H1 (cell line): ENCODE measurements at regions not wholly inside any gene's neighbourhood (a gene's known extent, or its start where the extent isn't known, plus 50 kb on each side); places are given as distances from the start of the nearest gene placed in this dataset.

Experiments used
- CTCF ChIA-PET: fragments of 300-600 bp; sonication (Branson Sonifier 250); formaldehyde crosslinking; loops from one replicate; lab custom pipeline; 2021; ENCODE audit not compliant: partially characterized antibody; lab: Charles Lee
- POLR2A ChIA-PET: fragments of 300-600 bp; sonication (Branson Sonifier 250); formaldehyde crosslinking; loops from one replicate; lab custom pipeline; 2021; ENCODE audit warnings: inconsistent platforms; ENCODE audit not compliant: partially characterized antibody; lab: Charles Lee
- DNase-seq, 2 experiments: peaks; one replicate each; pipeline versions ENCODE4 v3.0.0 to v3.0.0-alpha.2; 2010 to 2022; ENCODE audit warnings: low spot score in 2 of 2, low read depth in 1 of 2, mixed read lengths in 1 of 2
- FAIRE-seq: peaks from 2 replicates; lab custom pipeline; 2011; peaks lifted over from hg19 to GRCh38; lab: Jason Lieb, UNC
- H2AFZ ChIP-seq: 2 replicates; pipeline ENCODE4 v1.8.1; 2012; ENCODE audit warnings: low read length, inconsistent platforms
- H2AK5ac ChIP-seq: 2 replicates; pipeline ENCODE4 v1.6.1; 2013; ENCODE audit warnings: low read depth, low read length
- H2BK120ac ChIP-seq: replicated peaks from 2 replicates; pipeline ENCODE3; 2013; ENCODE audit warnings: low read depth, low read length, inconsistent platforms
- H2BK12ac ChIP-seq: 2 replicates; pipeline ENCODE4 v1.6.1; 2013; ENCODE audit warnings: low read depth, low read length
- H2BK15ac ChIP-seq: 2 replicates; pipeline ENCODE4 v1.6.1; 2013; ENCODE audit warnings: low read length
- H2BK20ac ChIP-seq: 2 replicates; pipeline ENCODE4 v1.6.1; 2013; ENCODE audit warnings: low read length
- H2BK5ac ChIP-seq: 2 replicates; pipeline ENCODE4 v1.6.1; 2013; ENCODE audit warnings: low read depth, low read length
- H3K14ac ChIP-seq: 2 replicates; pipeline ENCODE4 v1.6.1; 2013; ENCODE audit warnings: inconsistent platforms; ENCODE audit not compliant: insufficient read length
- H3K18ac ChIP-seq: 2 replicates; pipeline ENCODE4 v1.6.1; 2013; ENCODE audit warnings: low read length; ENCODE audit errors: extremely low read depth
- H3K23ac ChIP-seq: 2 replicates; pipeline ENCODE4 v1.6.1; 2013; ENCODE audit warnings: inconsistent platforms; ENCODE audit not compliant: insufficient read length
- H3K23me2 ChIP-seq: 2 replicates; pipeline ENCODE4 v1.6.1; 2013; ENCODE audit warnings: low read depth, low read length
- H3K27ac ChIP-seq: 2 replicates; pipeline ENCODE4 v1.6.1; 2011; ENCODE audit warnings: low read depth, low read length, inconsistent platforms
- H3K27me3 ChIP-seq, 4 experiments: replicated peaks in 1 of 4; 1 replicate in 1 of 4; 2 replicates in 3 of 4; pipeline versions ENCODE4 v1.6.1 to v1.8.1; 2011 to 2013; ENCODE audit warnings: low read length in 3 of 4, mild to moderate bottlenecking in 3 of 4, inconsistent platforms in 2 of 4, mixed read lengths in 2 of 4, moderate library complexity in 1 of 4; ENCODE audit not compliant: control insufficient read depth in 3 of 4, insufficient read depth in 3 of 4; ENCODE audit errors: extremely low read depth in 1 of 4
- H3K36me3 ChIP-seq, 4 experiments: 2 replicates each; pipeline versions ENCODE4 v1.6.1 to v1.8.1; 2011 to 2013; ENCODE audit warnings: mild to moderate bottlenecking in 4 of 4, low read length in 3 of 4, moderate library complexity in 2 of 4, control low read depth in 1 of 4, inconsistent platforms in 1 of 4; ENCODE audit not compliant: insufficient read depth in 4 of 4, control insufficient read depth in 2 of 4
- H3K4ac ChIP-seq: replicated peaks from 2 replicates; pipeline ENCODE3; 2013; ENCODE audit warnings: low read length, low read depth, mixed read lengths, inconsistent platforms; ENCODE audit not compliant: insufficient read length
- H3K4me1 ChIP-seq, 4 experiments: replicated peaks in 1 of 4; 1 replicate in 1 of 4; 2 replicates in 3 of 4; pipeline versions ENCODE4 v1.6.1 to v1.8.1; 2011 to 2013; ENCODE audit warnings: low read length in 3 of 4, inconsistent platforms in 2 of 4, mixed read lengths in 1 of 4; ENCODE audit not compliant: insufficient read depth in 4 of 4, control insufficient read depth in 3 of 4
- H3K4me2 ChIP-seq, 2 experiments: 2 replicates each; pipeline versions ENCODE4 v1.6.1 to v1.8.1; 2011 to 2013; ENCODE audit warnings: low read depth in 2 of 2, low read length in 2 of 2, control low read depth in 1 of 2, inconsistent platforms in 1 of 2, mild to moderate bottlenecking in 1 of 2; ENCODE audit not compliant: insufficient read depth in 1 of 2
- H3K4me3 ChIP-seq, 4 experiments: fragments of 200-600, 300-600 bp in 1 of 4; sonication (generic), shearing (Covaris generic), sonication (Bioruptor Twin) in 1 of 4; 2 replicates each; pipeline versions ENCODE4 v1.5.1 to v1.8.1; 2011 to 2016; ENCODE audit warnings: low read length in 4 of 4, low read depth in 3 of 4, control low read depth in 2 of 4, inconsistent platforms in 2 of 4, mild to moderate bottlenecking in 2 of 4, mixed read lengths in 1 of 4, moderate library complexity in 1 of 4; ENCODE audit not compliant: insufficient read depth in 2 of 4; ENCODE audit errors: extremely low read depth in 1 of 4
- H3K56ac ChIP-seq: replicated peaks from 2 replicates; pipeline ENCODE3; 2013; ENCODE audit warnings: low read depth, mild to moderate bottlenecking, mixed read lengths, low read length, inconsistent platforms; ENCODE audit not compliant: insufficient read length
- H3K79me1 ChIP-seq: 2 replicates; pipeline ENCODE4 v1.6.1; 2013; ENCODE audit warnings: low read depth, low read length, control low read depth
- H3K79me2 ChIP-seq, 2 experiments: 2 replicates each; pipeline versions ENCODE4 v1.6.1 to v1.8.1; 2012 to 2013; ENCODE audit warnings: low read length in 2 of 2, mild to moderate bottlenecking in 2 of 2, inconsistent platforms in 1 of 2; ENCODE audit not compliant: insufficient read depth in 2 of 2, control insufficient read depth in 1 of 2
- H3K9ac ChIP-seq, 4 experiments: replicated peaks in 1 of 4; 1 replicate in 1 of 4; 2 replicates in 3 of 4; pipeline versions ENCODE4 v1.6.1 to v1.8.1; 2011 to 2013; ENCODE audit warnings: low read depth in 3 of 4, low read length in 3 of 4, control low read depth in 2 of 4, mild to moderate bottlenecking in 2 of 4, moderate library complexity in 2 of 4, inconsistent platforms in 1 of 4; ENCODE audit errors: extremely low read depth in 1 of 4
- H3K9me3 ChIP-seq, 2 experiments: 2 replicates each; pipeline versions ENCODE4 v1.6.1 to v1.8.1; 2012 to 2013; ENCODE audit warnings: mild to moderate bottlenecking in 2 of 2, moderate library complexity in 2 of 2, control low read depth in 1 of 2, inconsistent platforms in 1 of 2, low read depth in 1 of 2, low read length in 1 of 2, mixed read lengths in 1 of 2; ENCODE audit not compliant: insufficient read depth in 2 of 2
- H4K20me1 ChIP-seq, 2 experiments: replicated peaks in 1 of 2; 2 replicates each; pipeline versions ENCODE3 to v1.8.1; 2011 to 2013; ENCODE audit warnings: inconsistent platforms in 2 of 2, low read length in 2 of 2, mild to moderate bottlenecking in 1 of 2; ENCODE audit not compliant: insufficient read depth in 2 of 2, control insufficient read depth in 1 of 2
- H4K5ac ChIP-seq: 2 replicates; pipeline ENCODE4 v1.6.1; 2013; ENCODE audit warnings: low read length, low read depth, mixed read lengths, inconsistent platforms; ENCODE audit not compliant: insufficient read length
- H4K8ac ChIP-seq: 2 replicates; pipeline ENCODE4 v1.8.0; 2013; ENCODE audit warnings: mild to moderate bottlenecking, moderate library complexity, low read length, inconsistent platforms; ENCODE audit not compliant: insufficient read depth; ENCODE audit errors: extremely low read depth
- H4K91ac ChIP-seq: replicated peaks from 2 replicates; pipeline ENCODE3; 2013; ENCODE audit warnings: low read length, mixed read lengths, inconsistent platforms; ENCODE audit not compliant: insufficient read length
- KDM4A ChIP-seq: IDR thresholded peaks from one replicate; pipeline ENCODE4 v1.7.1; 2012; ENCODE audit warnings: low read depth, mild to moderate bottlenecking, moderate library complexity, low read length, inconsistent platforms; ENCODE audit not compliant: severe bottlenecking
- NANOG ChIP-seq: IDR thresholded peaks from 2 replicates; pipeline ENCODE4 v1.6.1; 2011; ENCODE audit warnings: low read length, low read depth, mild to moderate bottlenecking, inconsistent platforms; ENCODE audit not compliant: insufficient read depth, poor library complexity, severe bottlenecking
- RFX5 ChIP-seq: IDR thresholded peaks from 2 replicates; pipeline ENCODE4 v1.6.1; 2011; ENCODE audit warnings: low read depth, low read length, improper control_type of control experiment, borderline replicate concordance
- WGBS, 2 experiments: shearing (Covaris generic) in 1 of 2; methylation state at CpG; one replicate each; pipeline versions ENCODE4 v1.1.6 to v1.1.7; 2013 to 2015; ENCODE audit warnings: low lambda C conversion rate in 2 of 2, mixed read lengths in 2 of 2, inconsistent platforms in 1 of 2, low coverage in 1 of 2, missing lambda C conversion rate in 1 of 2; ENCODE audit not compliant: insufficient replicate concordance in 2 of 2, insufficient coverage in 1 of 2, insufficient read length in 1 of 2; ENCODE audit errors: extremely low coverage in 1 of 2, missing lambda C conversion rate in 1 of 2; 5-methylcytosine and 5-hydroxymethylcytosine counted together

DNA sequence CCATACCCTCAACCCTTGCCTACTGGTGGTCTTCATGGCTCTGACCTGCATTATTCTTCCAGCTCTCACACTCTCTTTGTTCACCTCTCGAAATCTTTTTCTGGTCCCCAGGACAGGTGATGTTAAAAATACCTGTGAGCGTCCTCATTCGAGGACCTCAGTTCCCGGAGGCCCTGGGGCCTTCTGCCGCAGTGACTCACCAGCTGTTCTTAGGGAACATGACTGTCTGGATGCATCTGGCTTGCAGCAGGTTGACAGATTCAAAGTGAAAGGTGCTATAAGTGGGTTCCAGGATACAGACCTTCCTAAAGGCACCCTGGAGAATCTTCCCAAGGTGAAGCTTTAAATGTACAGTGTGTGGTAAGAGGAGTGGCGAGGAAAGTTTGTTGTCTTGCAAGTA, 210.4 kb upstream of the KCNG1 start:
- ChIA-PET CTCF (interaction anchor here (0.9 to 1.9 kb wide), 7 partner anchors 10 to 246 kb away, joined by 3 to 6 read pairs (median 3); no protein-coding TSS in a partner anchor), POLR2A (interaction anchor here (1.5 kb wide), 1 partner anchor 11 kb away, joined by 3 read pairs; no protein-coding TSS in a partner anchor)
- H2BK15ac ChIP-seq, result no peak overlapping the region
- H3K79me2 ChIP-seq, result no peaks in the 10 kb centered on the region
- H3K9ac ChIP-seq, result no peak overlapping the region
- FAIRE-seq (no peak), DNase-seq (no peak)
- H3K36me3 ChIP-seq, result no peaks in the 10 kb centered on the region
- no peak overlapping the region for H2BK120ac ChIP-seq
- H3K14ac ChIP-seq, result no peak overlapping the region
- no peak overlapping the region for H3K18ac ChIP-seq
- H3K27me3 ChIP-seq, result no peaks in the 10 kb centered on the region
- WGBS, 2 experiments, result 92% methylated on average over 6 of the region's 6 CpGs; no CpG with 5 or more reads in 1 of the 2 experiments
- no peak overlapping the region for H3K27ac ChIP-seq
- no peak overlapping the region for H2BK20ac ChIP-seq
- no peak overlapping the region for H2BK5ac ChIP-seq
- no peak overlapping the region for H4K5ac ChIP-seq
- H3K23me2 ChIP-seq, result no peaks in the 10 kb centered on the region
- peaks cover 0 to 3% (median 0%) of the 10 kb centered on the region in 4 experiments; a peak in 2 of 7 replicates for H3K4me1 ChIP-seq
- no peaks in the 10 kb centered on the region for H3K79me1 ChIP-seq
- no peak overlapping the region for H2BK12ac ChIP-seq
- no peak overlapping the region for H3K4me3 ChIP-seq
- H3K4ac ChIP-seq, result no peak overlapping the region
- TF ChIP-seq RFX5 (no peak), NANOG (no peak), KDM4A (no peak)
- H4K91ac ChIP-seq, result no peak overlapping the region
- H3K9me3 ChIP-seq, result 0 out of 4 replicates have a peak, but pooled peaks cover 0 to 3% of the 10 kb centered on the region in 2 experiments
- H3K56ac ChIP-seq, result no peak overlapping the region
- no peak overlapping the region for H3K4me2 ChIP-seq
- no peak overlapping the region for H3K23ac ChIP-seq
- no peak overlapping the region for H2AFZ ChIP-seq
- H4K20me1 ChIP-seq, result no peaks in the 10 kb centered on the region
- no peak overlapping the region for H2AK5ac ChIP-seq
- H4K8ac ChIP-seq, result no peak overlapping the region
